Endometrium (tissue), 2 donors: ENCODE measurements at regions not wholly inside any gene's neighbourhood (a gene's known extent, or its start where the extent isn't known, plus 50 kb on each side); places are given as distances from the start of the nearest gene placed in this dataset.
"Not testable (repeated sequence)": the region's sequence is repeated elsewhere in the genome, so short reads cannot be mapped to it uniquely, and the experiment has no call there.

Experiments used
- FAIRE-seq: peaks from 2 replicates; lab custom pipeline; 2012; peaks lifted over from hg19 to GRCh38; lab: Jason Lieb, UNC
- donor health status: control.
- donor health status: control.

DNA sequence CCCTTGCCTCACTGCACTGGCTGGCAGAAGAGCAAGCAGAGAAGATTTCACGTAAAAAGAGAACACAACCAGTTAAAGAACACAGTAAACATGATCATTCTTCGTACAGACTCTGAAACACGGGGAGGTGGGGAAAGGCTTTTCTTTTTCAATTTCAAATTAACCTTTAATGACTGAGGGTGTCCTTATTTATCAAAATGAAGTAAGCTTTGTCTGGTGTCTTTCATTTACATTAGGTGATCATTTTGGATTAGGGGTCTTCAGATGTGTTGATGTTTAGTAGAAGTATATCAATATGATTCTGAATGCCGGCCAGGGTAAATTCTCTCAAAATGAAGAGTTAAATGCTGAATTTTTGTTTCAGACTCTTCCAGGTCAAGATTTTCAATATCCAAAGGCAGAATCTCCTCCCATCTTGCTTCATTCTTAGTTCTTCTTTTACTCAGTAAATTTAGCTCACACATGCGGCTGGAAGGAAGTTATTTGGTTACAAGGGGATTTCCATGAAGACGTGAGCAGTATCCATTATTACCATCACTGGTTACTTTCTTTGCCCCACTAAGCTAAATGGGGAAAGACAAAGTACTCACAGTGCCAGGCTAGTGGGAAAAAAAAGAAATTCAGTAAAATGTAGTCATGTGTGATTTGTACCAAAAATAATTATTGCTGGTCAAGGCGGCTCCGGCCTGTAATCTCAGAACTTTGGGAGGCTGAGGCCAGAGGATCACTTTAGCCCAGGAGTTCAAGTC is 272.2 kb upstream of the NR2F2 start:
- no peak for FAIRE-seq

DNA sequence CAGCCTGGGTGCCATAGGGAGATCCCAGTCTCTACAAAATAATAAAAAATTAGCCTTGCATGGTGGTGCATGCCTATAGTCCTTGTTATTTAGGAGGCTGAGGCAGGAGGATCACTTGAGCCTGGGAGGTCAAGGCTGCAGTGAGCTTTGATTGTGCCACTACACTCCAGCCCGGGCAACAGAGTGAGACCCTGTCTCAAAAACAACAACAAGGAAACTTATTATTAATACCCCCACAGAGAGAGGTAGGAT is 271.7 kb upstream of the NR2F2 start:
- not testable (repeated sequence) for FAIRE-seq

GRCh38 chr15:96060591-96060990 is 269.9 kb upstream of the NR2F2 start:
- FAIRE-seq: not testable (repeated sequence)

DNA sequence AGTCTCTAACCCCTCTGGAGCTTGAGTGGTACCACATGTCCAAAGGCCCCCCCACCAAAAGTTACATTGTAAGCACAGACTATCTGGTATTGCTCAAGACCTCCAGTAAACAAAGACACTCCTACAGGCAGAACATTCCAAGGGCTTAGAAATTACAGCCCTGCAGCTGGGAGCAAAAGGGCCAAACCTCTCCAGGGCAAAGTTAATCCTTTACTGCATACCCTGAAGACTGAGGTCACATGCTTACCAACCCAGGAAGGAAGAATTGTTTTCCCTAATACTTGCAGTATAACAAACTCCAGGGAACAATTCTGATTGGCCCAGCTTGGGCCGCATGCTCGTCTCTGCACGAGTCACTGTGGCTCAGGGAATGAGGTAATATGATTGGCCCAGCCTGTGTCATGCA is 266.1 kb upstream of the NR2F2 start:
- FAIRE-seq: no peak

- no peak for FAIRE-seq
These were observed 264.4 kb upstream of the NR2F2 start for GRCh38 chr15:96066126-96066525.

DNA sequence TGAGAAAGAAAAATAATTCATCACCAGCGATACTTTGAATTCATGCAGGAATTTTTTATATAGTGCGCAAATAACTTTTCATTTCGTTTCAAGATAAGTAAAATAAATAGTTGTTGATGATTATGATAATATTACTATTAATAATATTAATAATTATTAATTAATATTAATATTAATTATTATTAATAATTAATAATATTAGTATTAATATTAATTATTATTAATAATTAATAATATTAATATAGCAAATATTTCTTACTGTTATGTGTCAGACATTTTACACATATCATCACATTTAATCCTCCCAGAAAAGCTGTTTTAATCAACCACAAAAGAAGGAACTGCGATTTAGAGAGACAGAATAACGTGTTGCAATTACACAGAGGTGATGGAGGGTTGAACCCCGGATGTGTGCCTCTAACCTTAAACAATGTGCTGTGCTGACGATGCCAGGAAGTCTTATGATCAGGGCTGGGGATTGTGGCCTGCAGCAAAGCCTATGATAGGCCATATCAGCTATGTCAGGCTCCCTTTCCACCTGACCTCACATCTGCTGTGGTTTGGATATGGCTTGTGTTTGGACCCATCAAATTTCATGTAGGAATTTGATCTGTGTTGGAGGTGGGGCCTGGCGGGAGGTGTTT is 263.5 kb upstream of the NR2F2 start:
- peak; percentile 73 for FAIRE-seq

DNA sequence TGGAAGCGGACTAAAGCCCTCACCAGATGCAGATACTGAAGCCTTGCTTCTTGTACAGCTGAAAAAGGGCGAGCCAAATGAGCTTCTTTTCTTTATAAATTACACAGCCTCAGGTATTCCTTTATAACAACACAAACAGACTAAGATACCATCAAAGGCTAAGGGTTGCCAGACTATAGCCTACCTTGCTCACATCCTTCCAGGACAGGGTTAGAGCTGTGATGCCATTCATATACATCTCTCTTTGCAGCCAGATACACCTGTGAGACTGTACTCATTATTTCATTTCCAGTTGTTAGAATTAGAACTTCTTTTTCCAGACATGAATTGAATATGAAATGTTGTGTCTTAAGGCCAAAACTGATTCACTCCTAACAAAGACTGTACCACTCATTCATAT is 262.8 kb upstream of the NR2F2 start:
- FAIRE-seq: no peak

DNA sequence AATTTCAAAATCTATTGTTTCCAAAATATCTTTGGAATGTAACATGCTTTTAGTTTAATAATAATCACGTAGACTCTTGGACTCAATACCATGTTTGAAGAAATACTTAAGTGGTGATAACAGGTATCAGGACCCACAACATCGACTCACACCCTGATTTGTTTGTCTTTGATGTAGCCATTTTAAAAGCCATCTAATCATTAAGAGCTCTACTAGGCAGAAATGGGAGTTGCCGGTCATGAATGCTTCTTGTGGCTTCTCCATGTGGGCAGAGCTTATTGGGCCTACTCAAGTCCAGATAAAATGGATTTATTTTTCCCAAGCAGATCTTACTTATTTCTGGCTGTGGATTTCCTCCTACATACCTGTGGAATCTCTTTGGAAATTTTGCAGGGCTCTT is 261.6 kb upstream of the NR2F2 start:
- no peak for FAIRE-seq

GRCh38 chr15:96070636-96071035 is 259.9 kb upstream of the NR2F2 start:
- no peak for FAIRE-seq

DNA sequence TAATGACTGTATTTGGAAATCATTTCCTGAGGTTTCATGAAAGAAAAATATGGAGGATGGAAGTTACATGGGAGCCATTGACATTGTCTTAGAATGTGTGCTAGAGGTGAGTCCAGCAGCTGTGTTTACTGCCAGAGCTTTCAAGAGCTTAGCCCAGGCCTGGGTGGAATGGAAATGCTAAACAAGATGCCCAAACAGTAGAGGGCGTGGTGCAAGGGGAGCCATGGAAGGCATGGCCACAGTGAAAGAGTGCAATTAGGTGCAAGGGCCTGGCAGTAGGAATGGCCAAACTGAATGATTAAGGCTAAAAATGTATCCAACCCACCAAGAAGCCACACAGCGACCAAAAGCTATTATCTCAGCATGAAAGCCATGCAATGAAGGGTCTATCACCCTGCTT is 257.7 kb upstream of the NR2F2 start:
- FAIRE-seq: no peak

GRCh38 chr15:96073908-96074307 is 256.6 kb upstream of the NR2F2 start:
- no peak for FAIRE-seq

- no peak for FAIRE-seq
These were observed 254.6 kb upstream of the NR2F2 start for GRCh38 chr15:96075895-96076294.

GRCh38 chr15:96076350-96076749 is 254.2 kb upstream of the NR2F2 start:
- FAIRE-seq: no peak

DNA sequence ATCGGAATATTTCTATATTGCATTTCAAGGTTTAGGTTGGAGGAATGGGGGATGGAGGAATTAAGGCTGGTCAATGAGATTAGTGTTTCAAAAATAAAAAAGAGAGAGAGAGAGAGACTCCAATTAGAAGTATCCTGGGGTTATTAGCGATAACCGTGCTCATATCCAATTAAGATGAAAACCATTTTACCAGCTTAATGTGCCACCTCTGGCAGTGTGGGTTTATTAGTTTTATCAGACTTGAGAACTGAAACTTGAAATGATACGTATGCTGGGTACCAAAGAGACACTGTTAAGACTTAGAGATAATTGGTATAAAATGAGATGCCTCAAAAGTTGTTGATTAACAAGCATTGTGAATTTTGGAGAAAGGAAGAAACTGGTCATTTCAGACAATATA is 251.5 kb upstream of the NR2F2 start:
- FAIRE-seq: no peak

GRCh38 chr15:96079882-96080281 is 250.6 kb upstream of the NR2F2 start:
- FAIRE-seq: no peak

DNA sequence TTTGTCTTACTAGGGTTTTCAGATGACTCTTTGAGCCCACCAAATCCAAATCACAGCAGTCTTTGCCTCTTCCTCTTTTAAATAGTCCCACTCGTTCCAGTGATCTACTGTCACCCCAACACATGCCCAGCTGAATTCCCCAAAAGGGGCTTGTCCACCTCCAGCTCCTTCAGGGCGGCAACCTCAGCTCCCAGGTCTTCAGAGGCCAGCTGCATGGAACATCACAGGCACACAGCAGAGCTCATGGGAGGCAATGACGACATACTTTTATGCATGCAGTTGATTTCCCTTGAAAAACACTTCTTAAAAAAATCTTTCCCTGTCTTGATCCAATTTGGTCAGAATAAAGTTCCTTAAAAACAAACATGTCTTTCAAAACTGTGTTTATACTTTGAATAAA is 244.3 kb upstream of the NR2F2 start:
- no peak for FAIRE-seq

DNA sequence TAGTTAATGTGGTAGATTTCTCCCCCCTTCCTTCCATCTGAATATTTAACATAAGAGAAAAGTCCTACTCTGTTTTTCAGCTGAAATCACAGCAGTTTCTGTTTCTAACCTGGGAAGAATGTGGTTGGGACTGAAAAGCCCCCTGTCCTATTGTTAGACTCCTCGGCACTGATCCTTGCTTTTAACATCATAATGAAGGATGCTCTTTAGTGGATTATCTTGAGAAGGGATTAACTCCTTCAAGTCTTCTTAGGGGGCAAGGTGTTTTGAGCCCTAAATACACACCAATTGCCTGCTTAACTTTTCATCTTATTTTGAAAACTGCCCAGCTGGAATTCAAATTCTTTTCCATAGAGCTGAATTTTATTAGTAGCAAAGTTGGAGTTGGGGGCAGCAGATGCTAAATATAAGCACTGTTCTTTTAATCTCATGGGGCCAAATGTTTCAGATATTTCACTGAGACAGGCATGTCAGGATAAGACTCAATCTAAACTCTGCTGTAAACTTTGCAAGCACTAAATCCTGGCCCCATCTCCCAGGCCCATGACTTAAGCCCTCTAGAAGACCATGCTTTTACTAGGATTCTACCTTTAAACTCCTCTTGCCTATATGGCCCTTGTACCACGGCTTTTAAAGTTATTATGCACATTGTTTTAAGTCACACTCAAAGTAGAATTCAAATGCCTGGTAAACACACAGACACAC is 243.2 kb upstream of the NR2F2 start:
- no peak for FAIRE-seq

DNA sequence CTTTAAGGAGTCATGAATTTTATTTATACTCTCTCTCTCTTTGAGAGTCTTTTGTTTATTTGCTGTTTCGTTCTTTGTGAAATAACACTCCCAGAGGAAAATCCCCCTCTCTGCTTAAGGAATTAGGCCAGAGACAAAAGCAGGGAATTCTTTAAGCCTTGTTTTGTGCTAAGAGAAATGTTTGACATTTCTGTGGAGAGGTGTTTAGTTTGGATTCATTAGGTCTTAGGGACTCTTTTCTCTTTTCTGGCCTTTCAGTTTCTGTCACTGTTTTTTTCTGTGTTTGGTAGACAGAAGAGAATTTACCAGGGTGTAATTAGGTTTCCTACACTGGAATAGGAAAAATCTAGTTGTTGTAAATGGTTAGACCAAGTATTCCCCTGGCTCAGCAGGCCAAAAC is 241.8 kb upstream of the NR2F2 start:
- peak; percentile 86 for FAIRE-seq

GRCh38 chr15:96089405-96090058 is 241.0 kb upstream of the NR2F2 start:
- no peak for FAIRE-seq

DNA sequence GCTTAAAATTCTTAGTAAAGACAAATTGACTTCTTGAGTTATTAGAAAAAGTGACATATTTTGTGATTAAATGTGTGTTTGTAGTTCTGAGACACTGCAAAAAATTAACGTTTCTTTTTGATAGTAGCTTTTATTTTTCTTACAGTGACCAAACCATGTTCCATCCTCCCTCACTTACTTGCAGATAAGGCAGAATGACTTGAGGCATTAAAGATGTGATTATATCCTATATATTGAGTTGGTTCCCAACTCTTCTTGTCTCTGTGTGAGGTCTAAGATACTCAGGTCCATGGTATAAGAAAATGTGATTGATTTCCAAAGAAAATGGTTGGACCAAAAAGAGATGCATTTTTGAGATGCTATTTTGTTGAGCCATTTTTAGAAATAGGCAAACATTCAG is 238.3 kb upstream of the NR2F2 start:
- peak; percentile 86 for FAIRE-seq

DNA sequence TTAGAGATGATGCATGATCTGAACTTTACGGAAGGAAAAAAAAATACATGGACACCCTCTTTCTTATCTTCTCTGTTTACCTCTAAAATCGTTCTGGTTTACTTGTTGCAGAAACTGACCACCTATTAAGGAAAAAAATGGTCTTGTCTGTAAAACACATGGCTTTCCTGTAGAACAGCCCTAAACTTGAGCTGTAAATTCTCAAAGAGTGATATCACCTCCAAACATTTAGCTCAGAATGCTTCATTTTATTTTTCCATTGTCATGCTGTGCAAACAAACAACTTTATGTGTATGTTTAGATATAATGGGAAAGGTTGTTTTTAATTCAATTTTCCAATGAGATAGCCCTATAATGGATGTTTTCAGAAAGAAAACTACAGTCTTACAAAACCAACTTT is 237.4 kb upstream of the NR2F2 start:
- no peak for FAIRE-seq

DNA sequence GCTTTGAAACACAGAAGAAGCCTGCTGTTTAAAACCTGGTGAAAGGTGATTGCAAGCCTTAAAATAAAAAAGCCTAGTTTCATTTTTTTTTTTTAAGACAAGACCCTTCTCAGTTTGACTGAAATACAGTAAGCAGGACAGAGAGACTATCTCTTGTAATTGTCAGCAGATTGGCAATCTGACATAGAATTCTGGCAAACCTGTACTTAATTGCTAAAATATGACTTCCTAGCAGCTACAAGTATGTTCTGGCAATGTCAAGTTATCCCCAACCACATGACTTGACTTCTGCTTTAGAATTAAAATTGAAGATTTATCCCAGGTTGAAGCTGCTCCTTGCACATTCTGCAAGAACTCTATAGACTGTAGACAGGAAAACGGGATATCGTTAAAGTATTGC is 232.8 kb upstream of the NR2F2 start:
- no peak for FAIRE-seq

DNA sequence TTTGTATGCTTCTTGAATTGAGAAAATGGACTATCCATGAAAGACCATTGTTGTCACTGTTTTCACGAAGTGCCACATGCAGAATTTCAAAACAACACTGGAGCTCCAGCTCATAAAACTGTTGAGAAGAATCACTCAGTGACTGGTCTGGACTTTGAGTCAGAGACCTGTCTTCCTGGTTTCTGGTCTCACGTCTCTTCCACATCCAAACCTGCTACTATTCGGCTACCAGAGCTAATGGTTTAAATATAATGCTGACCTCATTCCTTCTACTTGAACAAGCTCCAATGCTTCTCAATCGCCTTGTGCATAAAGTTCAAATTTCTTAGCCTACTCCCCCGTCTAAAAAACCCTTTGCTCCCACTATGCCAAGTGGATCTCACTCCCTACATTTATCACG is 227.9 kb upstream of the NR2F2 start:
- no peak for FAIRE-seq
